AG09319 (cell line): ENCODE measurements at regions not wholly inside any gene's neighbourhood (a gene's known extent, or its start where the extent isn't known, plus 50 kb on each side); places are given as distances from the start of the nearest gene placed in this dataset.

Experiments used
- DNase-seq: peaks from one replicate; pipeline ENCODE4 v3.0.0-alpha.2; 2010; ENCODE audit warnings: low read depth; ENCODE audit errors: extremely low read depth
- CTCF ChIP-seq: IDR thresholded peaks from 2 replicates; pipeline ENCODE4 v1.5.1; 2011; ENCODE audit warnings: low read depth, mild to moderate bottlenecking, inconsistent platforms, low read length, moderate library complexity

DNA sequence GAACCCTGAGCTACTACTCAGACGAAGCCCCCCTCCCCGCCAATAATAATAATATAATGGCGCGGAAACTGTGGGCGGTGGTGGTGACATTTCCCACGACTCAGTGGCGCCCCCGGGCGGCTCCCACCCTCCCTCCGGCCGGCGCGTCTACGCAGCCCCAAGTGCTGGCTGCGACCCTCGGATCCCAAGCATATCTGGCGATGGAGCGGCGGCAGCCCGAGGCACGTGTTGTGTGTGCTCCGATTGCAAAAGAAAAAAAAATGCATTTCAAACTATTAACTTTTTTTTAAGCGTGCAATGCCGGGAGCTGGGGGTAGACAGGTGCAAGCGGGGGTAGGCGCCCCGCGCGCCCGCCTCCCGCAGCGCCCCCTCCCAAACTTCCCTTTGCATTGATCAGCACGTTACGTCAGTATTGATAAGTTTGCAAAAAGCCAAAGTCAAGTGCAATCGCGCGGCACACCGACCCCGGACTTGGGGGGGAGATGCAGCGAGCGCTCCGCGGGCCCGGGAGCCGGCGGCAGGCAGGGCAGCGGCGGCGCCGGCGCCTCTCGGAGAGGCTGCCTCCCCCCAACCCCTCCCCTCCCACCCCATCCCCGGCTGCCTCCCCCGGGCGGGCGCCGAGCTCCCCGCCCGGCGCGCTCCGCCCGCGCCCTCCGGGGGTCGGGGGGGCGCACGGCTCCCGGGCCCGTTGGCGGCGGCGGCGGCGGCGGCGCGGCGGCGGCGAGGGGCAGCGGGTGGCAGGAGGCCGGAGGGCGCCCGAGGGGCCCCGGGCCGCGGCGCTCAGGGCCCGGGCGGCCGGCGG is 113.1 kb upstream of the MYL2 start:
- no peak for DNase-seq
- TF ChIP-seq CTCF, result no peak

DNA sequence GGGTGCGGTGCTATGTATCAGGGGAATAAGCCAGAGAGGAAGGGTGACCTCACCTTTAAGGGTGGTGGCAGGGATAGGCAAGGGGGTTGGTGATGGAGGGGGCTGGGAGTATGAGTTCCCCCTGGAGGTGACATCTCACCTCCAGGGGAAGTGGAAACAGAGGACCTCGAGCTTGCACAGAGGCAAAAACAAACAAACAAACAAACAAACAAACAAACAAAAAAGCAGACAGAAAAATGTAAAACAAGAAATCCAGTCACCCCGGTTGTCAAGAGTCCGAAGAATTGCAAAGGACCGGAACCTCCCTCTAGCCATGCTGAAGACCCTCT is 112.2 kb upstream of the MYL2 start:
- TF ChIP-seq CTCF, result no peak
- no peak for DNase-seq

DNA sequence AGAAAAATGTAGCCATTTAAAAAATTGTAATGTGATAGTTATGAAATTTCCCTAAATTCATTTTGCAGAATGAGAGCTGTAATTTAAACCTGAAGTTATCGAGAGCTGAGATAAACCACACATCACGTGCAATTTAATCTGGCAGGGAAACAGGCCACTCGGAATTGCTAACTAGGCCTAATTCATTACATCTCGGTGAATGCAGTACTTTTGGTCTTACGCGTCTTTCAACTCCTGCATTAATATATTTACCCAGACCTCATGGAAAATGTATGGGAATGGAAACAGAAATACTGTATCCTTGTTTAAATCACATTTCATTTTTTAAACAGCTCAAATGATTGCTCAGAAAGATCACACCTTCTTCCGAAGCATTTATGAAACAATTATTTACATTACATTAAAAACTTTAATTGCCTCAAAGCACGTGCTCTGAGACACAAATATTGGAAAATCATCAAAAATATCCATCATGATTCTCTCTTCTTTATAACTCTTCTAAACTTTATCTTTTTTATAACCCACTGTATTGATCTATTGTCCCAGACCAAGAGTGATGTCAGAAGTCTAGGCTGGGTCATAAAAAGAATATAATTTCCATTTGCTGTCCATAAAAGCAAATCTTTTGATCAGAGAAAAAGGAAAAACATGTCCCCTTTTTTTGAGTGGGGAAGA is 111.7 kb upstream of the MYL2 start:
- TF ChIP-seq CTCF, result no peak
- no peak for DNase-seq

GRCh38 chr12:111030800-111031199 is 110.4 kb upstream of the MYL2 start:
- no peak for DNase-seq
- TF ChIP-seq CTCF, result no peak

GRCh38 chr12:111029732-111030131 is 109.4 kb upstream of the MYL2 start:
- no peak for TF ChIP-seq CTCF

DNA sequence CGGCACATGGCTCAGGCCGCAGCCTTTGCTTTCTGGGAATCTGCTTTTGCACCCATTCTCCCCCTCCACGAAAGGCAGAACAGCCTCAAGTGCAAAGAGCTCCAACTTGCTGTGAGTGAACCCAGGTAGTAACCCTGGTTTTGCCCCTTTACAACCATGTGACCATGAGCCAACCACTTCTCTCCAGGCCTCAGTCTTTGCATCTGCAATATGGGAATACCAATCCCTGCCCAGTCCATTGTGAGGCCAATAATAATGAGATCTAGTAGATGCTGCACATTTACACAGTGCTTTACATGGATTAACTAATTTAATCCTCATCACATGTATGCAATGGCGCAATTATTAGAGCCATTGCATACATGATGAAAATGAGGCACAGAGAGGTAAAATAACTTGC is 108.9 kb upstream of the MYL2 start:
- DNase-seq, result no peak
- no peak for TF ChIP-seq CTCF

More at GRCh38 chr12:111029732-111030131, 109.4 kb upstream of the MYL2 start:
- no peak for DNase-seq

DNA sequence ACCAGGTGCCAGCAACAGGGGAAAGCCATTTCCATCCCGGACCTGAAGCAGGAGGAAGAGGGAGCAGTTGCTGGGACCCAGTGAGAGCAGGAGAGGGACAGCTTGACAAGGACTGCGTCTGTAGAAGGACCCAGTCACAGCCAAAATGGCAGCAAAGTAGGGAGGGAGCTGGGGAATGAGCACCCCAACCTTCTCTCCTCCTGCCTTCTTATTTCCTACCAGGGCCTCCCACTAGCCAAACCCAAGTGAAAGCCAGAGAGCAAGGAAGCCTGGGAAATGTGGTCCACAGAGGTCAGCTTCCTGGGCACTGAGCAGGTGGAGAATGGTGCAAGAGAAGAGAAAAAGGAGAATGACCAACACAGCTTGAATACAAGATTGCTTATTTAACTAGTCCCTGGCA is 108.5 kb upstream of the MYL2 start:
- DNase-seq, result no peak
- TF ChIP-seq CTCF, result no peak
